ENCODE measurements at regions not wholly inside any gene's neighbourhood (a gene's known extent, or its start where the extent isn't known, plus 50 kb on each side); places are given as distances from the start of the nearest gene placed in this dataset.
A peak's percentile ranks its signal among the peaks of the same experiment; 100 is the strongest.

- DNase-seq = no peak
- no peak overlapping the region for H3K4me2 ChIP-seq
Observed at GRCh38 chr2:57080035-57080434, 896.2 kb downstream of the CCDC85A start.

GRCh38 chr2:57084697-57085281, 901.0 kb downstream of the CCDC85A start:
- ChIA-PET CTCF (no interaction called here), POLR2A (no interaction called here)
- H3K4me3 ChIP-seq (ENCODE audit: low read depth in 2 of 2, low read length in 1 of 2) = no peak overlapping the region
- H3K9me3 ChIP-seq = peaks cover 4% of the 10 kb centered on the region; the same call in 1 of the 2 replicates
- H3K4me1 ChIP-seq (ENCODE audit: control insufficient read depth in 1 of 2, insufficient read depth in 2 of 2, low read depth in 1 of 2, low read length in 1 of 2) = 0 out of 4 replicates have a peak, but pooled peaks cover 0 to 2% of the 10 kb centered on the region in 2 experiments
- no peaks in the 10 kb centered on the region for H4K20me1 ChIP-seq (ENCODE audit: insufficient read depth)
- H3K79me2 ChIP-seq (ENCODE audit: insufficient read depth) = peaks cover 7% of the 10 kb centered on the region; the same call in 1 of the 2 replicates
- no peak overlapping the region for H3K27ac ChIP-seq (ENCODE audit: low read depth in 2 of 2, low read length in 1 of 2)
- WGBS (ENCODE audit: low lambda C conversion rate) = 79% methylated on average over 5 of the region's 21 CpGs
- H3K9me2 ChIP-seq = 0 out of 2 replicates have a peak, but pooled peaks cover 3% of the 10 kb centered on the region
- no peak overlapping the region for H3K9ac ChIP-seq
- H3K27me3 ChIP-seq (ENCODE audit: insufficient read depth) = no peaks in the 10 kb centered on the region
- no peak overlapping the region for H3K4me2 ChIP-seq
- TF ChIP-seq FOXJ3 (CRISPR knock-in tag; IDR thresholded peaks at IDR 0.05) (no peak), TCF12 (IDR thresholded peaks at IDR 0.05) (no peak)
- H3K36me3 ChIP-seq (replicated peaks in 1 of 2; ENCODE audit: control insufficient read depth in 1 of 2, insufficient read depth in 2 of 2, low read length in 1 of 2) = no peaks in the 10 kb centered on the region
- H2AFZ ChIP-seq (ENCODE audit: low read depth) = no peak overlapping the region
- H3F3A ChIP-seq (replicated peaks; ENCODE audit: insufficient read depth) = peaks cover 12% of the 10 kb centered on the region
- no peak for DNase-seq

More at GRCh38 chr2:57080035-57080434, 896.2 kb downstream of the CCDC85A start:
- CTCF ChIA-PET = no interaction called here
- Histone ChIP-seq H3K79me2 (ENCODE audit: insufficient read depth) (no peaks in the 10 kb centered on the region; the same call in 1 of the 2 replicates), H2AFZ (ENCODE audit: low read depth) (no peak overlapping the region), H3K27me3 (ENCODE audit: insufficient read depth) (no peaks in the 10 kb centered on the region), H3F3A (replicated peaks; ENCODE audit: insufficient read depth) (peaks cover 12% of the 10 kb centered on the region), H3K4me3 (ENCODE audit: low read depth in 2 of 2, low read length in 1 of 2) (no peak overlapping the region), H3K4me1 (ENCODE audit: control insufficient read depth in 1 of 2, insufficient read depth in 2 of 2, low read depth in 1 of 2, low read length in 1 of 2) (0 out of 4 replicates have a peak, but pooled peaks cover 0 to 4% of the 10 kb centered on the region in 2 experiments), H3K36me3 (replicated peaks in 1 of 2; ENCODE audit: control insufficient read depth in 1 of 2, insufficient read depth in 2 of 2, low read length in 1 of 2) (no peaks in the 10 kb centered on the region), H4K20me1 (ENCODE audit: insufficient read depth) (no peaks in the 10 kb centered on the region), H3K9me3 (no peaks in the 10 kb centered on the region), H3K27ac (ENCODE audit: low read depth in 2 of 2, low read length in 1 of 2) (peak overlapping the region in 1 of 2 experiments; percentile 36; a peak in 1 of 4 replicates), H3K9me2 (0 out of 2 replicates have a peak, but pooled peaks cover 3% of the 10 kb centered on the region), H3K9ac (no peak overlapping the region)
- POLR2A ChIA-PET = no interaction called here
- TF ChIP-seq ZBTB33 (IDR thresholded peaks at IDR 0.05; ENCODE audit: borderline replicate concordance, low read depth) (no peak), EP300 (IDR thresholded peaks at IDR 0.05; ENCODE audit: borderline replicate concordance in 1 of 2, low read depth in 1 of 2, low read length in 1 of 2) (peak in 1 of 2 experiments; percentile 46; a peak in 1 of 4 replicates), YY1 (IDR thresholded peaks at IDR 0.05; ENCODE audit: low read depth) (no peak), PBX3 (IDR thresholded peaks at IDR 0.05) (peak; percentile 77), USF1 (IDR thresholded peaks at IDR 0.05; ENCODE audit: borderline replicate concordance, low read depth) (no peak), JUND (IDR thresholded peaks at IDR 0.05) (peak; percentile 73), NFIC (IDR thresholded peaks at IDR 0.05; ENCODE audit: borderline replicate concordance) (peak; percentile 32; the same call in 1 of the 2 replicates), RCOR1 (IDR thresholded peaks at IDR 0.05; ENCODE audit: low read length) (no peak), FOSL2 (IDR thresholded peaks at IDR 0.05; ENCODE audit: borderline replicate concordance, low read depth) (peak; percentile 88), TCF12 (IDR thresholded peaks at IDR 0.05) (peak; percentile 51)
